ENCODE measurements at regions not wholly inside any gene's neighbourhood (a gene's known extent, or its start where the extent isn't known, plus 50 kb on each side); places are given as distances from the start of the nearest gene placed in this dataset.

DNA sequence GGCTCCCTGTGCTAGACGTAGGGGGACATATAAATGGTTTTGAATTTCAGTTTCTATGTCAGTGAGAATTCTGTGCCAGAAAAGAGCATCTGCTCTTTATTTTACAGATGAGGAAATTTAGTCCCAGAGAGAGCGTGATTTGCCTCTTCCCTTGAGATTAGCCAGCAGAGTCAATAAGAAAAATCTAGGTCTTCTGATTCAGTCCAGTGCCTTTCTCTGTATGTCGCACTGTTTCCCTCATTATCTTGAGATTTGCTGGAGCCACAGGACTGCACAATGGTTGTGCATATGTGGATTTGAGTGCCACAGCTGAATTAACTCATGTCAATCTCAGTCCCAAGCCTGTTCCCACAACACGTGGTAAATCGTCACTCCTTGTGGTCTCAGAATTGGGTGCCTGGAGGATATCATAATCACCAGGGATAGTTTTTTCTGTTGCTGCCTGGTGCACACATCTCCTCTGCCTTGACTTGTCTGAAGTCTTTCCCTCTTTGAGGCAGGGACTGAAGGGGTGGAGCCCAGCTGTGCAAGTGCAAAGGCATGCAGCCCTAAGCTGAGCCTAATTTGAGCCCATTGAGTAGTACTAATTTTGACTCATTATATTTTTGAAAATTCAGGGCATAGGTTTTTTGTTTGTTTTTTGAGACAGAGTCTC is 276.7 kb downstream of the SOX4 start:
- H3K27ac ChIP-seq (ENCODE audit: low read length) = no peak overlapping the region

DNA sequence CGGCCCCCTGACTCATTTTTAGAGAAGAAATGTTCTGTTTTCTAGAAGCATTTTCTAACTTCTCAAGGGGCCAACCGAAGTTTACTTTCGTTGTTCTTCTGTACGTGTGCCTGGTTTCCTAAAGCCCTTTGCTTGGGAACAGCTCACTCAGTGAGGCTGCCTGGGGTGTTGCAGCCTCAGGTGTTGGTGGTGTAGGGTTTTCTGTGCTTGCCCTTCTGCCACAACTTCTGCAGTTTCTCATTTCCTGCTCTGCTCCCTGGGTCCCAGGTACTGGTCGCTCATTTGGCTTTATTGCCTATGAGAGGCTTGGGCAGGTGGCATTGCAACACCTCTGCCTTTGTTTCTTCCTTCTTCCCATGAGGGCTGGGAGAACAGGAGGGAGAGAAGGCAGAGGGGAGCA is 278.3 kb downstream of the SOX4 start:
- POLR2A ChIA-PET = no interaction called here
- no peak overlapping the region for H3K27ac ChIP-seq (ENCODE audit: low read length)
- no peaks in the 10 kb centered on the region for H3K9me3 ChIP-seq (ENCODE audit: control insufficient read depth, insufficient read depth, low read depth, low read length)
- H3K4me3 ChIP-seq (ENCODE audit: low read depth in 2 of 2, low read length in 2 of 2) = no peak overlapping the region
- H3K4me1 ChIP-seq (ENCODE audit: control insufficient read depth, insufficient read depth, low read length) = no peaks in the 10 kb centered on the region
- TF ChIP-seq POLR2AphosphoS5 (IDR thresholded peaks at IDR 0.05; ENCODE audit: low read depth, low read length) (no peak), TCF7L2 (IDR thresholded peaks at IDR 0.05; ENCODE audit: low read depth, low read length) (no peak), SIN3A (IDR thresholded peaks at IDR 0.05; ENCODE audit: borderline replicate concordance, insufficient read depth, low read depth, low read length) (no peak)
- TF ChIP-seq, protein P1, sequence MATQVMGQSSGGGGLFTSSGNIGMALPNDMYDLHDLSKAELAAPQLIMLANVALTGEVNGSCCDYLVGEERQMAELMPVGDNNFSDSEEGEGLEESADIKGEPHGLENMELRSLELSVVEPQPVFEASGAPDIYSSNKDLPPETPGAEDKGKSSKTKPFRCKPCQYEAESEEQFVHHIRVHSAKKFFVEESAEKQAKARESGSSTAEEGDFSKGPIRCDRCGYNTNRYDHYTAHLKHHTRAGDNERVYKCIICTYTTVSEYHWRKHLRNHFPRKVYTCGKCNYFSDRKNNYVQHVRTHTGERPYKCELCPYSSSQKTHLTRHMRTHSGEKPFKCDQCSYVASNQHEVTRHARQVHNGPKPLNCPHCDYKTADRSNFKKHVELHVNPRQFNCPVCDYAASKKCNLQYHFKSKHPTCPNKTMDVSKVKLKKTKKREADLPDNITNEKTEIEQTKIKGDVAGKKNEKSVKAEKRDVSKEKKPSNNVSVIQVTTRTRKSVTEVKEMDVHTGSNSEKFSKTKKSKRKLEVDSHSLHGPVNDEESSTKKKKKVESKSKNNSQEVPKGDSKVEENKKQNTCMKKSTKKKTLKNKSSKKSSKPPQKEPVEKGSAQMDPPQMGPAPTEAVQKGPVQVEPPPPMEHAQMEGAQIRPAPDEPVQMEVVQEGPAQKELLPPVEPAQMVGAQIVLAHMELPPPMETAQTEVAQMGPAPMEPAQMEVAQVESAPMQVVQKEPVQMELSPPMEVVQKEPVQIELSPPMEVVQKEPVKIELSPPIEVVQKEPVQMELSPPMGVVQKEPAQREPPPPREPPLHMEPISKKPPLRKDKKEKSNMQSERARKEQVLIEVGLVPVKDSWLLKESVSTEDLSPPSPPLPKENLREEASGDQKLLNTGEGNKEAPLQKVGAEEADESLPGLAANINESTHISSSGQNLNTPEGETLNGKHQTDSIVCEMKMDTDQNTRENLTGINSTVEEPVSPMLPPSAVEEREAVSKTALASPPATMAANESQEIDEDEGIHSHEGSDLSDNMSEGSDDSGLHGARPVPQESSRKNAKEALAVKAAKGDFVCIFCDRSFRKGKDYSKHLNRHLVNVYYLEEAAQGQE (IDR thresholded peaks at IDR 0.05; ENCODE audit: insufficient read depth in 1 of 2, low read depth in 2 of 2, low read length in 1 of 2) = no peak
- TF ChIP-seq, protein P2, sequence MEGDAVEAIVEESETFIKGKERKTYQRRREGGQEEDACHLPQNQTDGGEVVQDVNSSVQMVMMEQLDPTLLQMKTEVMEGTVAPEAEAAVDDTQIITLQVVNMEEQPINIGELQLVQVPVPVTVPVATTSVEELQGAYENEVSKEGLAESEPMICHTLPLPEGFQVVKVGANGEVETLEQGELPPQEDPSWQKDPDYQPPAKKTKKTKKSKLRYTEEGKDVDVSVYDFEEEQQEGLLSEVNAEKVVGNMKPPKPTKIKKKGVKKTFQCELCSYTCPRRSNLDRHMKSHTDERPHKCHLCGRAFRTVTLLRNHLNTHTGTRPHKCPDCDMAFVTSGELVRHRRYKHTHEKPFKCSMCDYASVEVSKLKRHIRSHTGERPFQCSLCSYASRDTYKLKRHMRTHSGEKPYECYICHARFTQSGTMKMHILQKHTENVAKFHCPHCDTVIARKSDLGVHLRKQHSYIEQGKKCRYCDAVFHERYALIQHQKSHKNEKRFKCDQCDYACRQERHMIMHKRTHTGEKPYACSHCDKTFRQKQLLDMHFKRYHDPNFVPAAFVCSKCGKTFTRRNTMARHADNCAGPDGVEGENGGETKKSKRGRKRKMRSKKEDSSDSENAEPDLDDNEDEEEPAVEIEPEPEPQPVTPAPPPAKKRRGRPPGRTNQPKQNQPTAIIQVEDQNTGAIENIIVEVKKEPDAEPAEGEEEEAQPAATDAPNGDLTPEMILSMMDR (IDR thresholded peaks at IDR 0.05) = no peak
- DNase-seq (ENCODE audit: low read depth, low spot score) (no peak), ATAC-seq (no peak)
- no peaks in the 10 kb centered on the region for H3K36me3 ChIP-seq (ENCODE audit: control insufficient read depth, insufficient read depth, low read length)
- no peaks in the 10 kb centered on the region for H3K27me3 ChIP-seq (ENCODE audit: control insufficient read depth, insufficient read depth, low read length)
- no TSS peak for BruUV-seq (replicated peaks)
- intact Hi-C loops (cut with micrococcal nuclease; ENCODE audit: unreplicated experiment) (no loop called here), in situ Hi-C loops (cut with HindIII; ENCODE audit: low pct_unique_long_range_greater_than_20kb, low sequenced_read_pairs) (no loop called here)
- CTCF ChIA-PET = no interaction called here

More for the DNA sequence above, 276.7 kb downstream of the SOX4 start:
- intact Hi-C loops (cut with micrococcal nuclease; ENCODE audit: unreplicated experiment) = no loop called here
- in situ Hi-C loops (cut with HindIII; ENCODE audit: low pct_unique_long_range_greater_than_20kb, low sequenced_read_pairs) = no loop called here
- ChIA-PET CTCF (no interaction called here), POLR2A (no interaction called here)
- no peaks in the 10 kb centered on the region for H3K9me3 ChIP-seq (ENCODE audit: control insufficient read depth, insufficient read depth, low read depth, low read length)
- no peak overlapping the region for H3K4me3 ChIP-seq (ENCODE audit: low read depth in 2 of 2, low read length in 2 of 2)
- BruUV-seq (replicated peaks) = no TSS peak
- H3K4me1 ChIP-seq (ENCODE audit: control insufficient read depth, insufficient read depth, low read length) = no peaks in the 10 kb centered on the region
- ATAC-seq (no peak), DNase-seq (ENCODE audit: low read depth, low spot score) (no peak)
- no peaks in the 10 kb centered on the region for H3K27me3 ChIP-seq (ENCODE audit: control insufficient read depth, insufficient read depth, low read length)
- no peak for TF ChIP-seq POLR2AphosphoS5 (IDR thresholded peaks at IDR 0.05; ENCODE audit: low read depth, low read length)
- no peak for TF ChIP-seq SIN3A (IDR thresholded peaks at IDR 0.05; ENCODE audit: borderline replicate concordance, insufficient read depth, low read depth, low read length)
- TF ChIP-seq, protein P2 (IDR thresholded peaks at IDR 0.05) = no peak
- no peak for TF ChIP-seq TCF7L2 (IDR thresholded peaks at IDR 0.05; ENCODE audit: low read depth, low read length)
- H3K36me3 ChIP-seq (ENCODE audit: control insufficient read depth, insufficient read depth, low read length) = no peaks in the 10 kb centered on the region
